NCI-H2171 treated with DMSO at 0.1 percent for 48 hours (cell line): ENCODE measurements at regions not wholly inside any gene's neighbourhood (a gene's known extent, or its start where the extent isn't known, plus 50 kb on each side); places are given as distances from the start of the nearest gene placed in this dataset.

ENCODE experiments used
- DNase-seq: peaks from one replicate; lab custom pipeline; 2025; lab: John Stamatoyannopoulos, UW

DNA sequence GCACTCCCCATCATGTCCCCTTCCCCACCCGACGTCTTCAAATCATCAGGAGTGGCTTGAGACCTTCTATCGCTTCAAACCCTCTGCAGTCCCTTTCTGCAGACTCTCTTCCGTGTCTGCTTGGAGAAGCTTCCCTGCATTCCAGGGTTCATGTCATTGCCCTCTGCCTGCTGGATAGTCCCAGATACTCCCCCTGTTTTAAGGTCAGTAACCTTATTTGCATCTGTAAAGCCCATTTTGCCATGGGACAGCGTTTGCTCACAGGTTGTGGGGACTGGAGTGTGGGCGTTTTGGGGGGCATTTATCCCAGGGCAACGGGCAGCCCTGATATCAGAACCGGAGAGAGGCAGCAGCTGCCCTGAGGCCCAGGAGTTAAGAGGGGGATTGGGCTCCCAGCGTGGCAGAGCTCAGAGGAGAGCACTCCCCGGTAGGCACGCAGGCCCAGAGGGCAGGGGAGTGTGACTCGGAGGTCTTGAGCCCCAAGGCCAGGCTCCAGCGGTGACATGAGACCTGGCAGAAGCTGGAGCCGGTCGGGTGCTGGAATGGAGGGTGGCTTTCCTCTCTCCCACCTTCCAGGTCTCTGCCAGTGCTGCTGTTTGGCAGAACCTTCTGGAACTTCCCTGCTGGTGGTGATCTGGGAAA, 73.8 kb downstream of the RTP5 start:
- no peak for DNase-seq

DNA sequence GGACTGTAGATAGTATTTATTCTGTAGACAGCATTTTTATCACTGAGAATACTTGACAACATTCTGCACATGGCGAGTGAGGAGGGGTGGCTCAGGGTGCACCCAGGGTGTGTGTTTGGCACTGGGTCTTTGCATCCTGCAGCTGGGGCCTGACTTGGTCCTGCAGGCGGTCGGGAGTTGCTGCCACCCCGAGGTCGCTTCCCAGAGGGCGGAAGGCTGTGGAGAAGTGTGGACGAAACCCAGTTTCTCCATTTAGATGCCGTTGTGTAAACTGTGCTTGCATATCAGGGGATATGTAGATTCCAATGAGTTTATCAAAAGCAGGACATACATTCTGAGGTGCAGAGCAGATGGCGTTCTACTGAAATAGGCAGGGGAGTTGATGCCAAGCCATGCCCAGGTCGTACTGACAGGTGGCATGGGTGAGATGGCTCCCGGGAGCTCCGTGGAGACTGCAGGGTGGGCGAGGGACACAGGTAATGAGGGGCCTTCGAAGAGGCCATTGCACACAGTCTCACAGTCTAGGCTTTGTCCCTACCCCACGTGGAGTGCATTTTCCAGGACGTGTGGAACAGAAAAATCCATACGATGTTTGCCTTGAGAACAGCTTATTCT, 74.5 kb downstream of the RTP5 start:
- DNase-seq, result no peak

DNA sequence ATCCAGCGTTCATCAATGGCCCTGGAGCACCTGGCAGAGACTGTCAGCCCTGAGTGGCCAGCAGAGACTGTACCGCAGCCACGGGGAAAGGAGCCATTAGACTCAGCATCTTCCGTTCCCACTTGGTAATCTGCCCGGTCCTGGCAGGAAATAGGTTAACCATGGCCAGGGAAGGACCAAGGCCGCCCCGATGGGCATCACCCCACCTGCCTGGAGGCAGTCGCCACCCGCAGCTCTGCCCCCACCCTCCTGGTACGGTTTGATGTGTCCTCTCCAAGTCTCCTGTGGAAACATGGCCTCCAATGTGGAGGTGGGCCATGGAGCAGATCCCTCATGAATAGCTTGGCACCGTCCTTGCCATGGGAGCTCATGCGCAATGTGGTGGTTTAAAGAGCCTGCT, 75.3 kb downstream of the RTP5 start:
- DNase-seq, result no peak

DNA sequence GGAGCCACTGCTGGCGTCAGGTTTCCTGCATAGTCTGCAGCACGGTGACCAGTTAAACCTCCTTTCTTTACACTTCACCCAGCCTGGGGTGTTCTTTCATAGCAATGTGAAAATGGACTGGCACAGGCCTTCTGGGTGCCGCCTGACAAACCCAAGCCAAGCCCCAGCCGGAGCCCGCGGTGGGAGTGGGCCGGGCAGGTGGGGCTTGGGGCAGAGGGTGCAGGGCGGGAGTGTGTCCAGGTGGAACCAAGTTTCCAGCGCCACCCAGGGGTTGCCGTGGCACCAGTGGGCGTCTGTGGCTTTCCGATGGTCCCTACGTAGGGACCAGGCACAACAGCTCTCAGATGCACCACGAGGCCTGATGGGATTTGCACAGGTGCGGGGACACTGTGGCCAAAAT, 75.8 kb downstream of the RTP5 start:
- no peak for DNase-seq

DNA sequence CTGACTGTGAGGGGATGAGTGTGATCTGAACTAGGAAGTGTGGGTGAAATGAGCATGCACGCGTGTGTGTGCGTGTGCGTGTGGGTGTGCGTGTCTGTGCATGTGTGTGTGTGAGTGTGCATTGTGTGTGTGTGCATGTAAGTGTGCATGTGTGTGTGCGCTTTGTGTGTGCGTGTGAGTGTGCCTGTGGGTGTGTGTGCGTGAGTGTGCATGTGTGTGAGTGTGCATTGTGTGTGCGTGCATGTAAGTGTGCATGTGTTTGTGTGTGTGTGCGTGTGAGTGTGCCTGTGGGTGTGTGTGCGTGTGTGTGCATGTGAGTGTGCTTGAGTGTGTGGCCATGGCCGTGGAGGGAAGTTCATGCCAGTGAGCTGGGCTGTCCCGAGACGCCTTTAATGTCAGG, 76.3 kb downstream of the RTP5 start:
- DNase-seq, result no peak

DNA sequence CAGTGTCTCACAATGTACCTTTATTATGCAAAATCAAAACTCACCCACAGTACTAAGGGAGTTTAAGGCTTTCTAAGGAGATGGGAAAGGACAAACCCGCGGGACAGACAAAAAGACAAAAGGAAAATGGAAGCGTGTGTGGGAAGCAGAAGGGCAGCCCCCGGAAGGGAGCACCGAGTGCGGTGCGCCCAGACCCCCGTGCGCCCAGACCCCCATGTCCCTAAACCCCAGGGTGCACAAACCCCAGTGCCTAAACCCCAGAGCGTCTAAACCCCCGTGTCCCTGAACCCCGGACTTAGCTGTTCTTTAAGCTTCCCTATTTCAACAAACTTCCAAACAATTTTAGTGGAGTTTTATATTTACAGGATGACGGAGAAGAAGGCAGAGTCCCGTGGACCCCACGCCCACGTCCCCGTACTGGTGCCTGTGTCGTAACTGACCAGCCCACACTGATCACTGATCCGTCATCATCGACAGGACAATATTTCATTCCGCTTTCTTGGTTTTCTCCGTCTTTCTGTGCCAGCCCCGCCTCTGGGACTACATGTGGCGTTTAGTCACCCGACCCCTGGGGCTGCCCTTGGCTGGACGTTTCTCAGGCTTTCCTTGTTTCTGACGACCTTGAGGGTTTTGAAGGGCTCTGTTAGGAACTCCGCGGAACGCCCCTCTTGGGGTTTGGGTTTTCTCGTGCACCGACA, 76.9 kb downstream of the RTP5 start:
- DNase-seq, result no peak

DNA sequence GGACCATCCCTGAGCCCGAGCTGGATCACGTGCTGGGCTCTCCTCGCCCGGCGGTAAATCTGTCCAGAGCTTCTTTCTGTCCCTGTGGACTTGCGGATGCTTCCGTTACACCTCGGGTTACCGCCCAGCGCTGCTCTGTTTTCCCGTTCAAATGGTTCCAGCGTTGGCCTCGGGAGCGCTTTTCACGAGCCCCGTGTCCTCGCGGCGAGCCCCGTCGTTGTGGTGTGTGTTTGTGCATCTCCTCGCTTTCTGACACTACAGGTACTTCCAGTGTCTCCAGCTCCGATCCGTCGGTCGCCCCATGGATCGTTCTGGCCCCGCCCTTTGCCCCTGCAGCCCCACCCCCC, 77.4 kb downstream of the RTP5 start:
- no peak for DNase-seq

DNA sequence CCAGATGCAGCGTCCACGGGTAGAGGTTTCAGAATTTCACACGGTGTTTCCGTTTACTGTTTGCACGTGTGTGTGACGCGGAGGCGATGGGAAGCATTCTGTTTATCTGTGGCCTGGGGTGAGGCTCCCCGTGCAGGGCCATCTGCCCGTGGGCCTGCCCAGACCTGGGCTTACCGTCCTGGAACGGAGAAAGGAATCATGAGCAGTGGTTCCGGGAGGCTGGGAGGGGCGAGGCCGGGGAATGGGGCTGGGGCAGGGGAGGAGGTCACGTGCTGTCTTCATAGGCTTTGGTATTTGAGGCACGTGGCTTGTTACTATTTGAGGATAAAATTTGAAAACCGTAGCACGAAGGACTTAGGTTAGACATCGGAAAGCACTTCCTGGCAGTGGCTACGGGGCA, 77.9 kb downstream of the RTP5 start:
- peak; percentile 0 for DNase-seq

DNA sequence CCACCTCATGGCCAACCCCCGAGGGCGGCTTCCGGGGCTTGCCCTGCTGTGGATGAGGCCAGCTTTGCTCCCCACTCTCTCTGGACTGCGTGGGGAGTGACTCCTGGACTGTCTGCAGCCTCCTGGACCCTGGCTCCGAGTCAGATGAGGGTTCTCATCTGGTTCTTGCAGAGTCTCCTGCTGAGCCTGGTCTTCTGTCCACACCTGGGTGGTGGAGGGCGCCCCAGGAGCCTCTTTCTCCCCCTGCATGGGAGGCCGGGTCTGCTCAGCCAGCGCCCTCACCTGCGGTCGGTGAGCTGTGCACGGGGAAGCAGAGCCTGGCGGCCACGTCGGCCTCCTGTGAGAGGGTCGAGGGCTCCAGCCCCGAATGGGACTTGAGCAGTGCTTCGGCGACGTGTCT, 78.3 kb downstream of the RTP5 start:
- no peak for DNase-seq

DNA sequence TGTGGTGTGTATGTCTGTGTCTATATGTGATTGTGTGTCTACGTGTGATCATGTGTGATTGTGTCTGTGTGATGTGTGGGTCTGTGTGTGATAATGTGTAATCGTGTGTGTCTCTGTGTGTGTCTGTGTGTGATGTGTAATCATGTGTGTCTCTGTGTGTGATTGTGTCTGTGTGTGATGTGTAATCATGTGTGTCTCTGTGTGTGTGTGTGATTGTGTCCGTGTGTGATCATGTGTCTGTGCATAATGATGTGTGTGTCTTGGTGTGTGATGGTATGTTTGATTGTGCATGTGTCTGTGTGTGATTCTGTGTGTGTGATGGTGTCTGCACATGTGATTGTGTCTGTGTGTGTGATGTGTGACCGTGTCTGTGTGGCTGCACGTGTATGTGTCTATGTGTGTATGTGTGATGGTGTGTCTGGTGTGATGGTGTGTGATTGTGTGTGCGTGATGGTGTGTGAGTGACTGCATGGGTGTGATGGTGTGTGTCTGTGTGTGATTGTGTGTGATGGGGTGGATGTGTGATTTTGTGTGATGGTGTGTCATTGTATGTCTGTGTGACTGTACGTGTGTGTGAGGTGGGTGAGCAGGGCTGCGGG, 78.9 kb downstream of the RTP5 start:
- DNase-seq, result no peak

DNA sequence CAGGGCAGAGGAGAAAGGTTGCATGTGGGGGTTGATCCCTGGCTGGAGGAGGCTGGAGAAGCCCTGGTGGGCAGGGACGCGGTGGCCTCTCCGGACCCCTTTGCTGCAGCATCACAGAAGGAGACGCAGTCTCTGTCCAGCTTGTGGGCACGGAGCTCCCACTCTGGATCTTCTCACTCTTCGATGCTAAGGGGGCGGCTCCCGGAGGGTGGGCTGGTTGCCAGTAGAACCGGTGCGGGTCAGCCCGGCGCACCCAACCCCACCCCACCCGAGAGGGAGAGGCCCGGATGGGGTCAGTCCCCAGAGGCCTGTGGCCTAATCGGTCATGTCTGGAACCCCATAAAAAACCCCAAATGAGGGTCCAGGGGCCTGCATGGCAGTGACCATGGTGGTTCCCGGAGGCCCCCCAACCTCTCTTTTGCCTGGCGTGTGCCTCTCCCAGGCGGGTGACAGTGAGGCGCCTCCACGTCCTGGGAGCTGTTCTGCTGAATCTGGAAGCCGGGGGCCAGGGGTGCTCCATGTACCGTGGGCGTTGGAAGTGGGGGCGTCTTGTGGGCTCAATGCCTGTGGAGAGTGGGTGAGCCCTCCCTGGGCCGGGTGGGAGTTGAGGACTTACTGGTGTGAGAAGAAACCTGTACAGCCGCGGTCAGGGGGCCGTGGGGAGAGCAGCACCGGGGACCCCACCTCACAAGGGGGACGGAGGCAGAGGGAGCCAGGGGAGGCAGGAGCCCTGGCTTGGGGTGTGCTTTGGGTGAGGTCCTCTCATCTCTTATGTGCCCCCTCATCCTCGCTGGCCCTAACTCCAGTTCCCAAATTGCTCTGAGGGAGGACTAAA, 79.6 kb downstream of the RTP5 start:
- no peak for DNase-seq

DNA sequence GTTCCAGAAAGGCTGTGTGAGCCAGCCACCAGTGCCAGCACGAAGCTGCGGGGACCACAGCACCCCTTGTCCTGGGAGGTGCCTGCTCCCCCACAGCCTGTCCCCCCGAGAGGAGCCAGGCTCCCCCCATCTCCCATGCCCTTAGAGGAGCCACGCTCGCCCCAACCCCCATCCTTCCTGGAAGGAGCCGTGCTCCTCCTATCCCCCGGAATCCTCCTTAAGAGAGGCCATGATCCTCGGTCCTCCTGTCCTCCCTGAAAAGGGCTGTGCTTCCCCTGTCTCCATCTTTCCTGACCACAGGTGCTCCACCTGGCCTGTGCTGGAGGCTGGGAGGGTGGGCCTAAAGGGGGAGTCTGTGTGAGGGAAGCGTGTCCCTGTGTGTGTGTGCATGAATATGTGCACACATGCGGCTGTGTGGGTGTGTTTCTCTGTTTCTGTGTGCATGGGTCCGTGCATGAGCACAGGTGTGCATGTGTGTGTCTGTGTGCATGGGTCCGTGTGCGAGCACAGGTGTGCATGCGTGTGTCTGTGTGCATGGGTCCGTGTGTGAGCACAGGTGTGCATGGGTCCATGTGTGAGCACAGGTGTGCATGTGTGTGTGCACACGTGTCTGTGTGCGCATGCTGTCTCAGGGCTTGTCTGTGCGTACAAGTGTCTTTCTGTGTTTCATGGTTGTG, 80.3 kb downstream of the RTP5 start:
- no peak for DNase-seq

DNA sequence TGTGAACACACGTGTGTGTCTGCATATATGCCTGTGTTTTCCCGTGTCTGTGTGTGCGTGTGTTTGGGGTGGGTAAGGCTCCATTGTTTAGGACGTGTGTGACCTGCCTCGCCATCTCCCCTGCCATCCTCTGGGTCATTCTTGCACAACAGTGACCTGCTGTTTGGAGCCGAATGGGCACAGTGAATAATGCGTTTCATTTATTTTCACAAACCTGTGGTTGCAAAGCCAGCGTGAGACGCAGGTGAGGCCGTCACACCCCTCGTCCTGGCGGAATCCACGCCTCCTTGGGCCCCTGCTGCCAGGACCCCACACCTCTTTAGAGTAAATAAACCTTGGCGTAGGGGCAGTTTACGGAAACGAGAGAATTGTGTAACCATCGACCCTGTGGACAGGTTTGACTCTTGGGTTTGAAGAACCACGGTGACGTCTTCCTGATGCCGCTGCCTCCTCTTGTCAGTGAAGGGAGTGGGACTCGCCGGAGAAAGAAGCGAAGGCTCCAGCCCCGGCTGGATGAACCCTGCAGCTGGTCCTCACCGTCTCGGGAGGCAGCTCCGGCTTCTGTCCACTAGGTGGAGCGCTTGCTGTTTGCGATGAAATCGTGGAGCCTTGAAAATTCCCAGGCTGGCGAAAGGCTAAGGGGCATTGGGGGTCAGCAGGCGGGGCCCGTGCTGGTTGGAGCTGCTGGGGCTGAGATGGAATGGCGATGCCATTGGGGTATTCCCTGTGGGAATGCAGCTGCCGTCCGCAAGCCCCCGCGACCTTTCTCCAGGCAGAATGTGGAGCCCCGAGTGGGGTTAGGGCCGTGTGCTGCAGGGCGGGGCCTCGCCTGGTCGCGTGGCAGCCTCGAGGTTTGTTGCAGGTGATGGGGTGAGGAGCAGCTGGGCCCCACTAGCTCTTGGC, 81.1 kb downstream of the RTP5 start:
- peak; percentile 37 for DNase-seq

DNA sequence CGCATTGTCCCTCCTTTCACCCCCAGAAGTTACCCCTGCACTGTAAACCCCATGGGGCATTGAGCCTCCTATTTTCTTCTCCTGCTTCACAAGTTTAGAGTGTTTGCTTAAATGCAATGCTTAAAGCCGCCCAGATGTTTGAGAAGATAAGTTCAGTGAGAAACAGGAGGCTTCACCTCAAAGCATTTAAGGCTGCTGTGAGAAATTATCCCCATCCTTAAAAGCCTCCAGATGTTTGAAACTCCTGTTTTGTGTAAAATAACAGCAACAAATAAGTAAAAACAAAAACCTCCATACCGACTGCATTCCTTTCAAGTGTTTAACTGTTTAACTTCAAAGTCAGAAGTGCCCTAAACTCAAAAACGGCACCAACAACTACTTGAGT, 81.8 kb downstream of the RTP5 start:
- no peak for DNase-seq

DNA sequence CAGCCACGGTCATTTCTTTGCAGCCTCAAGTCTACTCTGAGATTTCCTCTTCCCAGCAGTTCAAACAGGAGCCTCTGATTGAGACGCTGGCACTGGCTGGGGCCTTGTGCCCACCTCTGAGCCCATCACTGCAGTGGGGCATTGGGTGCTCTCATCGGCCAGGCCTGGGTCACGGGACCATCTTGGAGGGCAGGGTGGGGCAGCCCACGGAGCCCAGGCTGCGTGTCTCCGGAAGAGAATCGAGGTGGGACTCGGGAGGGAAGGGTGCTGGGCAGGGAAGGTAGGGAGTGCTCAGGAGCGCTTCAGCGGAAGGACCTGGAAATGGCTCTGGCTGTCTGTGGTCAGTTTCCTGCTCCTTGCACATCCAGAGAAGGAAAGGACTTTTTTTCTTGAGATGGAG, 82.4 kb downstream of the RTP5 start:
- DNase-seq, result no peak

DNA sequence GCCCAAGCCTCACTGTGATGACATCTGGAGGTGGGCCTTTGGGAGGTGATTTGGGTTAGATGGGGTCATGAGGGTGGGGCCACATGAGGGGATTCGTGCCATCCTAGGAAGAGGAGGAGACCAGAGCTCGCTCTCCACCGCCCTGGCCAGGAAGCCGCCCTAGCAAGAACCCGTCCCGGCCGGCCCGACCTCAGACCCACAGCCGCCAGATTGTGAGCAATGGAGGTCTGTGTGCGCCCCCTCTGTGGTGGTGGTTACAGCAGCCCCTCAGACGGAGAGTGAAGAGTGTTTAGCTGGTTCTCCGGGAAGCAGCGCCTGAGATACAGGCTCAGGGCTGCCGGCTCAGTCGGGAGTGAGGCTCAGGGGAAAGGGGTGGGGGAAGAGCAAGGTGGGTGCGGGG, 83.3 kb downstream of the RTP5 start:
- no peak for DNase-seq

DNA sequence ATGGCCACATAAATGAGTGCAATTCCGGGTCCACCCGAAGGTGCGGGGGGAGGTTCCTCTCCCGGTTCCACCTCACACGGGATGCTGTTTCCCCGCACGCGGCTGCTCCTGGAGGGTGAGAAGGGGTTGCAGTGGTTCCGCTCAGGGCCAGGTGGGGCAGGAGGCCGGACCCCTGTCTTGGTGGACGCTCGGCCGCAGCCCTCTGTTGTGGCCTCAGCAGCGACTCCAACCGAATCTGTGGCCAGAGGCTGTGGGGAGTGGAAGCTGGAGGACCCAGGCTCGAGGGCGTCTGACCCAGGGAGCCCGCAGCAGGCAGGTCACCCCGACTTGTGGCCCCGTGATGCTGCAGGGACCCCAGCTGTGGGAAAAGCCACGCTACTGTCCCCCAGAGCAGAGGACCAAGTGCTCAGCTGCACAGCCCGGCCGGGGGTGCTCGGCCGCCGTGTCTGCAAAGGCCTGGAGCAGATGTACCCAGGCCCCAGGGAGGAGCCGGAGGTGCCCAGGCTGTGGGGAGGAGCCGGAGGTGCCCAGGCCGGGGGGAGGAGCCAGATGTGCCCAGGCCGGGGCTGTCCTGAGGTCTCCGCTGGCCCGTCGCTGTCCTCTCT, 83.9 kb downstream of the RTP5 start:
- no peak for DNase-seq

DNA sequence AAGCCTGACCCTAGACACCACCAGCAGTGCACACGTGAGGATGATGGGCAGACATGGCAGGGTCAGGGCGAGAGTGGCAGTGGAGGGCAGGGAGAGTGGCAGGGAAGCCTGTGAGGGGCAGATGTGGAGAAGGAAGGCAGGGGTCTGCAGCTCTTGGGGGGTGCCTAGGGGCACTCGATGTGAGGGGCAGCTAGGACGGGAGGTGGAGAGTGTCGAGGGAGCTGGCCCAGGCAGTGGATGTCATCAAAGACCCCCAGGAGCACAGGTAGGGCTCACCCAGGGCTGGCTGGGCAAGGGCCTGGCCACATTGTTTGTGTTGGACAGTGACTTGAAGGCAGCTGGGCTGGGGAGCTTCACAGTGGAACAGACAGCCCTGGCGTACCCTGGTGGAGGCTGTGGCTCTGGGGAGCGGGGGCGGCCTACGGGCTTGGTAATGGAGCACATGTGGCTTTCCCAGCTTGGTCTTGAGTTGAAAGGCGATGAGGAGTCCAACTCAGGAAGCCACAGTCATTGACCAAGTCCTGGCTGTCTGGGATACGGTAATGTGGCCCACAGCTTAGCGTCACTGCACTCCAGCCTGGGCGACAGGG, 87.1 kb downstream of the RTP5 start:
- no peak for DNase-seq

DNA sequence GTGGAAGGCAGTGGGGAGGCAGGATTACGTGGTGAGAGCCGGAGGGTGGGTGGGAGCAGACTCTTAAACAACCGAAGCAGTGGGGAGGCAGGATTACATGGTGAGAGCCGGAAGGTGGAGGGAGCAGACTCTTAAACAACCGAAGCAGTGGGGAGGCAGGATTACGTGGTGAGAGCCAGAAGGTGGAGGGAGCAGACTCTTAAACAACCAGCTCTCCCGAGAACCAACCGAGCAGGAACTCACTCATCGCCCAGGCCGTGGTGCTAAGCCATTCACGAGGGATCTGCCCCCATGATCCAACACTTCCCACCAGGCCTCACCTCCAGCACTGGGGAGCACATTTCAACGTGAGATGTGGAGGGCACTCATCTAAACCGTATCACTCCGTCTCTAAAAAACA, 87.7 kb downstream of the RTP5 start:
- no peak for DNase-seq
